ENCODE measurements at regions not wholly inside any gene's neighbourhood (a gene's known extent, or its start where the extent isn't known, plus 50 kb on each side); places are given as distances from the start of the nearest gene placed in this dataset.

DNA sequence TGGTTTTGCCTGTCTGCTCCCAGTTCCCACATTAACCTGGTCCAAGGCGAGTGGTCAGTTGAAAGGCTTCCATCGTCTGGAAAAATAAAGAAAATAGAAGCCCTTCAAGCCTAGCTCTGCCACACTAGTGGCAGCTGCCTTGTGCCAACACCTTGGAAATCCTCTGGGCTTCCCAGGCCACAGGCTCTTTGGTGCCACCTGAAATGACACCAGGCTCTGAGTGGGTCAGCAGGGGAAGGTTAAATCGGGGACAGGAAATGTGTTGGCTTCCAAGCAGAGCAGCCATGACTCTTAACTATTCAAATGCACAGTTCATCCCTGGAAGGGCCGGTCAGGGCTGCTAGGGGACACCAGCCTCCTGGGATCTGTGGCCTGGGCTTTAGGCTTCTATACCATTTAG, 558.7 kb downstream of the MATN1 start:
- no peaks in the 10 kb centered on the region for H3K9me3 ChIP-seq
- WGBS, 5 donors: 61 to 79% (median 76%) methylated on average over 4 of the region's 4 CpGs
- H3K36me3 ChIP-seq: no peaks in the 10 kb centered on the region
- DNase-seq: no peak
- H3K27me3 ChIP-seq (replicated peaks in 1 of 7): peaks cover 0 to 45% (median 5%) of the 10 kb centered on the region in 7 donors
- H3K4me3 ChIP-seq: no peak overlapping the region
- TF ChIP-seq POLR2A (IDR thresholded peaks at IDR 0.05) (no peak), POLR2AphosphoS5 (IDR thresholded peaks at IDR 0.05) (no peak)
- TF ChIP-seq, protein P1, sequence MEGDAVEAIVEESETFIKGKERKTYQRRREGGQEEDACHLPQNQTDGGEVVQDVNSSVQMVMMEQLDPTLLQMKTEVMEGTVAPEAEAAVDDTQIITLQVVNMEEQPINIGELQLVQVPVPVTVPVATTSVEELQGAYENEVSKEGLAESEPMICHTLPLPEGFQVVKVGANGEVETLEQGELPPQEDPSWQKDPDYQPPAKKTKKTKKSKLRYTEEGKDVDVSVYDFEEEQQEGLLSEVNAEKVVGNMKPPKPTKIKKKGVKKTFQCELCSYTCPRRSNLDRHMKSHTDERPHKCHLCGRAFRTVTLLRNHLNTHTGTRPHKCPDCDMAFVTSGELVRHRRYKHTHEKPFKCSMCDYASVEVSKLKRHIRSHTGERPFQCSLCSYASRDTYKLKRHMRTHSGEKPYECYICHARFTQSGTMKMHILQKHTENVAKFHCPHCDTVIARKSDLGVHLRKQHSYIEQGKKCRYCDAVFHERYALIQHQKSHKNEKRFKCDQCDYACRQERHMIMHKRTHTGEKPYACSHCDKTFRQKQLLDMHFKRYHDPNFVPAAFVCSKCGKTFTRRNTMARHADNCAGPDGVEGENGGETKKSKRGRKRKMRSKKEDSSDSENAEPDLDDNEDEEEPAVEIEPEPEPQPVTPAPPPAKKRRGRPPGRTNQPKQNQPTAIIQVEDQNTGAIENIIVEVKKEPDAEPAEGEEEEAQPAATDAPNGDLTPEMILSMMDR (IDR thresholded peaks at IDR 0.05 in 8 of 11, conservative IDR thresholded peaks at IDR 0.05 in 3 of 11): no peak
- intact Hi-C loops (cut with DNase I; ENCODE audit: low total_unique reads): no loop called here
- H3K4me1 ChIP-seq: no peaks in the 10 kb centered on the region
- no peak overlapping the region for H3K27ac ChIP-seq

DNA sequence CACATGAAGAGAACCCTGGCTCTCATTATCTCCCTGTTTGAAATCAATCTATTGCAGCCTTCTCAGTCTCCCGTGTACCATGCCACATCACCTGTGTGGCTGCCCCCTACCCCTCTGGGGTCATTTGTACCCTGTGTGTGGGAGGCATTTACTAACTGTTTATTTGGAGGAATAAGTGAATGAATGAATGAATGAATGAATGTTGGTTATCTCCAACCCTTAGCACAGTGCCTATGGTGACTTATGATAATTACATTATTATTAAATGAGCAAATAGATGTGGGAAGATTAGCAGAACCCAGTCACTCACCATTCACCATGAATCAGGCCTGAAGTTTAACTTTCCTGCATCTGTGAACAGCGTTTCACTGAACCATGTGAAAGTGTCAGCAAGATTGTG, 560.8 kb downstream of the MATN1 start:
- no peak for DNase-seq
- no peak for TF ChIP-seq POLR2AphosphoS5 (IDR thresholded peaks at IDR 0.05)
- TF ChIP-seq POLR2A (IDR thresholded peaks at IDR 0.05): no peak
- TF ChIP-seq, protein P1 (IDR thresholded peaks at IDR 0.05 in 8 of 11, conservative IDR thresholded peaks at IDR 0.05 in 3 of 11): no peak
- Histone ChIP-seq H3K27me3 (replicated peaks in 1 of 7) (peaks cover 0 to 46% (median 5%) of the 10 kb centered on the region in 7 donors), H3K9me3 (no peaks in the 10 kb centered on the region), H3K27ac (no peak overlapping the region), H3K4me3 (no peak overlapping the region), H3K4me1 (no peaks in the 10 kb centered on the region), H3K36me3 (no peaks in the 10 kb centered on the region)
- intact Hi-C loops (cut with DNase I; ENCODE audit: low total_unique reads): no loop called here
- 63 to 87% (median 82%) methylated on average over 2 of the region's 2 CpGs for WGBS, 5 donors

- no peak overlapping the region for H3K4me3 ChIP-seq
- intact Hi-C loops (cut with DNase I; ENCODE audit: low total_unique reads): no loop called here
- no peaks in the 10 kb centered on the region for H3K9me3 ChIP-seq
- TF ChIP-seq, protein P1 (IDR thresholded peaks at IDR 0.05 in 8 of 11, conservative IDR thresholded peaks at IDR 0.05 in 3 of 11): no peak
- TF ChIP-seq POLR2A (IDR thresholded peaks at IDR 0.05) (no peak), POLR2AphosphoS5 (IDR thresholded peaks at IDR 0.05) (no peak)
- H3K27me3 ChIP-seq (replicated peaks in 1 of 7): peaks cover 0 to 46% (median 5%) of the 10 kb centered on the region in 7 donors
- no peaks in the 10 kb centered on the region for H3K4me1 ChIP-seq
- WGBS, 5 donors: 32 to 50% (median 40%) methylated on average over 6 of the region's 6 CpGs
- no peak overlapping the region for H3K27ac ChIP-seq
- DNase-seq: no peak
- no peaks in the 10 kb centered on the region for H3K36me3 ChIP-seq
Measured at GRCh38 chr1:30161953-30162352, 561.4 kb downstream of the MATN1 start.

DNA sequence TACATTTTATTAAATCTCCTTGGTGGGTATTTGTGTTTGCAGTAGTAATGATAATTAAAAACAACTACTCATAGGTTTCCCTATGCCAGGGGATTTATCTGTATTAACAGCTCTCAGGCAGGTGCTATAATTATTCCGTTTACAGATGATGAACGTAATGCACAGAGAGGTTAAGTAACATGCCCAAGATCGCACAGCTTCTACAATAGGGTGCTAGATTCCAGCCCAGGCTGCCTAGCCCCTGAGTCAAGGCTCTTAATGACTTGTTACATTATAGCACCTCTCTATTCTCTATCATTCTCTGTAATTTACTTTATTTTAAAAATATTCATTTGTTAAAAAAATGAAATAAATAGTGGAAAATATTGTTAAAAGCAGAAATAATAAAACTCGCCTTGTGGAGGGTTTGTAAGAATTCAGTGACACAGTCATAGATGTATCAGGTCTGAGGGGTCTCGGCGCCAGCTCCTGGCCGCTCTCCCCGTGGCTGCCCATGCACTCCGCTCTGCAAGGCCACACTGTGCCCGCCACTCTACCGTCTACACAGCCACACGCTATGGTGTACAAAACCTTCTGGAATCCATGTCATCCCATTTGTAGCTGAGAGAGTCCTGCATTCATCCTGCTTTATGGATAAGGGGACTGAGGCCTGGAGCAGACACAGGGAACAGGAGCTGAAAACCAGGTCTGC, 562.2 kb downstream of the MATN1 start:
- Histone ChIP-seq H3K9me3 (peaks cover 0 to 4% (median 1%) of the 10 kb centered on the region in 8 donors), H3K4me1 (no peaks in the 10 kb centered on the region), H3K4me3 (no peak overlapping the region), H3K27me3 (replicated peaks in 1 of 7) (peaks cover 0 to 46% (median 5%) of the 10 kb centered on the region in 7 donors), H3K27ac (no peak overlapping the region), H3K36me3 (no peaks in the 10 kb centered on the region)
- DNase-seq: no peak
- TF ChIP-seq POLR2A (IDR thresholded peaks at IDR 0.05) (no peak), POLR2AphosphoS5 (IDR thresholded peaks at IDR 0.05) (no peak)
- TF ChIP-seq, protein P1 (IDR thresholded peaks at IDR 0.05 in 8 of 11, conservative IDR thresholded peaks at IDR 0.05 in 3 of 11): no peak
- 82 to 87% (median 83%) methylated on average over 12 of the region's 12 CpGs for WGBS, 5 donors
- intact Hi-C loops (cut with DNase I; ENCODE audit: low total_unique reads): no loop called here

Data from spleen (tissue), 11 donors.